ENCODE measurements at regions not wholly inside any gene's neighbourhood (a gene's known extent, or its start where the extent isn't known, plus 50 kb on each side); places are given as distances from the start of the nearest gene placed in this dataset.

DNA sequence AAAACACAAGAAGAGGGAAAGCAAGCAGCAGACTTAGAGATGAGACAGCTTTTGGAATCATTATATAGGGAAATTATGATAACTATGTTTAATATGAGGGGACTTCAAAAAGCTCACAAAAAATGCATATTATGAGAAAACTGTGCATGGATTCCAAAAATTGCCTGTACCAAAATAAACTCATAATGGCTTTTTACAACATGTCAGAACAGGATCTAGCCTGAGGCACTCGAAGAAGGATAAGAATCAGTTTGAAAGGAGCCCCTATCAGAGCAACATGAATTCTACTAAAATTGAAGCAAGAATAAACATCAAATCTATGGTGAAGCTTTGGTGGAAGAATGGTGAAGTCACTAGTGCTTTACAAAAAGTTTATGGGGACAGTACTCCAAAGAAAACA lies 187.4 kb downstream of the RDH14 start:
- no peak for TF ChIP-seq EZH2phosphoT487 (IDR thresholded peaks at IDR 0.05; ENCODE audit: insufficient read depth, low read depth)
- no peak for TF ChIP-seq EZH2 (IDR thresholded peaks at IDR 0.05; ENCODE audit: insufficient read depth, poor library complexity, severe bottlenecking)

Data from GM23248 (cell line).